GM12874 (cell line): ENCODE measurements at regions not wholly inside any gene's neighbourhood (a gene's known extent, or its start where the extent isn't known, plus 50 kb on each side); places are given as distances from the start of the nearest gene placed in this dataset.

Experiments
- CTCF ChIP-seq: IDR thresholded peaks from 2 replicates; pipeline ENCODE4 v1.5.1; 2011; ENCODE audit warnings: low read depth, mild to moderate bottlenecking, control low read depth, low read length, moderate library complexity; ENCODE audit not compliant: insufficient read depth

- no peak for TF ChIP-seq CTCF
Observed at GRCh38 chr15:61653110-61653509, 407.1 kb downstream of the VPS13C start.

- no peak for TF ChIP-seq CTCF
Observed at GRCh38 chr15:61651267-61651666, 409.0 kb downstream of the VPS13C start.

- no peak for TF ChIP-seq CTCF
Observed at GRCh38 chr15:61649046-61649445, 411.2 kb downstream of the VPS13C start.

- no peak for TF ChIP-seq CTCF
Observed at GRCh38 chr15:61644550-61644949, 415.4 kb upstream of the RORA start.

GRCh38 chr15:61641645-61642044 is 412.5 kb upstream of the RORA start:
- TF ChIP-seq CTCF = no peak

- TF ChIP-seq CTCF = no peak
Observed at GRCh38 chr15:61640756-61641155, 411.7 kb upstream of the RORA start.

- TF ChIP-seq CTCF = no peak
Observed at GRCh38 chr15:61639491-61639890, 410.4 kb upstream of the RORA start.

- no peak for TF ChIP-seq CTCF
Observed at GRCh38 chr15:61634837-61635236, 405.7 kb upstream of the RORA start.
